Hippocampal formation (tissue), 2 donors: ENCODE measurements at regions not wholly inside any gene's neighbourhood (a gene's known extent, or its start where the extent isn't known, plus 50 kb on each side); places are given as distances from the start of the nearest gene placed in this dataset.

Source experiments
- DNase-seq, 2 donors: peaks; one replicate each; lab custom pipeline; 2025; lab: John Stamatoyannopoulos, UW

DNA sequence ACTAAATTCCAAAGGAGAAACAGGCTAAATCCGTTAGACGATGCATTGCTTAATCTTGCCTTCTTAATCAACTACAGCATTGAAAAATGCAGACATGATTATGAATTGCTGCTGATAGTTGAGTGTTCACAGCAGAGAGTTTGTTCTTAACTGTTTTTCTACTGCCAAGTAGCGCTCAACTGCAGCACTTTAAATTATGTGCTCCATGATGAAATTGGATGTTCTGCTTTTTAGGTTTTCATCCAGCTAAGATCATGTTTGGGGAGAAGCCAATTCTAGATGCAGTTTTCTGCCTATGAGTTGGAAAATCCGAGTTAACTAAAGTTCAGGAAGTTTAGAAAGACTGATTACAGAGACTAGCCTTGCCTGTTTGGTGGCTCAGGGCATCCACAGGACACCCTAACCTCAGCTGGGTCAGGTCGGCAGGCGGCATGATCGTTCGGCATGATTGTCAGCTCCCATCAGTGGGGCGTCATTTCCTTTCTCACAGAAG, 119.4 kb upstream of the PIEZO2 start:
- DNase-seq, result no peak

DNA sequence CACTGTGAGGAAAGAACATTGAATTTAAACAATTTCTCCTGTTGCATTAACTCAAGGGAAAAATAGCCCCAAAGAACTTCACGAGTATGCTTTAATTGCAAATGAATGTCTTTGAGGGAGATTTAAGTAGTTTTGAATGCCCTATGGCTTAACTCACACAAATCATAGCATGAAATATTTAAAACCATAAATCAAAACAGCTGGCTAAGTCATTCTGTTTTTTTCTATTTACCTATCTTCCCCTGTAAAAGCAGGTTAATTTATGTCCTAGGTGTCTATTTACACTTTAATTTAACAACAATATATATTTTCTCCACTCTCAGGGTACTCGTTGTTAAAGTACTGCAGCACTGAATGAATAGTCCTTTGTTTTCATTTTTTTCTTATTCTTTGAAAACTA, 118.8 kb upstream of the PIEZO2 start:
- DNase-seq, result no peak

DNA sequence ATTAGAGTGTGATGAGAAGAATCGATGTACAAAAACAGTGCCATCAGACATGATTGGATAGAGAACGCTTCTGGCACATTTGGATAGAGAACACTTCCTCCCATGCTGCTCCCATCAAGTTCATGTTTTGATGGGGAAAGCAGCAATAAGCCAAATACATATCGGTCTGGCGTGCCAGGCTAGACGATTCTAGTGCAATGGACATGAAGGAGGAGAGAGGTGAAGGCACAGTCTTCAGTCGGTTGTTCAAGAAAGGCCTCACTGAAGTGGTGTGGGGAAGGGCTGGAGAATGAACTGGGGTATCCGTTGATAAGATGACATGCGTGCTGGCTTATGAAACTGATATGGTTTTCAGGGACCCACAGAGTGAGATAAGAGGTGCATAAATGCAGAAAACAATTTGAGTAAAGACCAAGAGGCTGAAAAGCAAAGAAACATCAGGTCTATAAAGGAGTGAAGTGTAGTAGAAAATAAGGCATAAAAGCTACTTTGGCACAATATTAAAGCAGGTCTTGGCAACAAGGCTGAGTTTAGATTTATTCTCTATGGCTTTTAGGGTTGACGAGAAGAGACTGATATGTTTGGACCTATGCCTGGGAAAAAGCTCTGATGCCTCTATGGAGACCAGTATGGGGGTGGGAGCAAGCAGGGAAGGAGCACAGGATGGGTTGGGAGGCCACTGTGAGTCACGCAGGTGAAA, 117.6 kb upstream of the PIEZO2 start:
- no peak for DNase-seq

DNA sequence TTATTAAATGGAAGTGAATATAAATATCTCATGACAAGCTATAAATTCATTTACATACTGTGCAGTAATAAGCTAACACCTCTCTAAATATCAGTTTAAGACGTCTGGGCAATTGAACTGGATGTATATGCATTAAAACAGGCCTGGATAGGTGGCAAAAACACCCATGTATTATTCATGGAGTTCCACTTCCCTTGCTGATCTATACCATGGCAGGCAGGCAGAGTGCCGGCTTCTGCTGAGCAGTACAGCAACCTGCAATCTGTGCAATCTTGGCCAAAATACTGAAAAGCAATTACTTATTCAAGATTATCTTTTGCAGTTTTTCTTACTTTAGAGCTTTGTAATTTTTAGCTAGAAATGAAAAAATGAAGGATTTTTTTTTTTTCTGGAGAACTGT, 112.1 kb upstream of the PIEZO2 start:
- no peak for DNase-seq

GRCh38 chr18:11260961-11261461, 111.6 kb upstream of the PIEZO2 start:
- no peak for DNase-seq

DNA sequence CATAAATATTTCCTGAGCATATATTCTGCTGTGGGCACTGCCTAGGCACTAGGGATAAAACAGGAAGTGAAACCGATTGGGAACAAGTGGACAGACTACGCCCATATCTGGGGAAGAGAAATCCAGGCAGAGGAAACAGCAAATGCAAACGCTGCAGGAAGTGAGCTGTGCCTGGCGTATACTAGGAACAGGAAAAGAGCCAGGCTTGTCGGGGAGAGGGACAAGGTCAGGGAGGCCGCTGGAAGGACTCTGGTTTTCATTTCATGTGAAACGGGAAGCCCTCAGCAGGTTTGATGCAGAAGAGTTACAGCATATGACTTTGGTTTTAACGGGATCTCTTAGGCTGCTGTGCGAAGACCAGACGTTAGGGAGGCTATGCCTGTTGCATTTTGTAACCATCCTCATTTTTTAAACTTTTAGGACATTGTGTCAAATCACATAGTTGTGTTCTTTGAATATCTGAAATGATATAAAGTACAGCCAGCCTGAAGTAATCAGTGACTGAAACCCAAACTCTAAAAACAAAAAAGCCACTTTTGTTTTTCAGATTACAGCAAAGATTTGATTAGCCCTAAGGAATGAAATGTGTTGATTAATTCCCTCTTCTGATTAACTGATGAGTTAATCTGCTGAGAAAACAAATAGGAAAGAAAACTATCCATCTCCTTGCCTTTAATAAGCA, 110.2 kb upstream of the PIEZO2 start:
- DNase-seq, result no peak

- no peak for DNase-seq
Observed at GRCh38 chr18:11258039-11258610, 108.8 kb upstream of the PIEZO2 start.

GRCh38 chr18:11256251-11256650, 106.9 kb upstream of the PIEZO2 start:
- DNase-seq, result no peak

DNA sequence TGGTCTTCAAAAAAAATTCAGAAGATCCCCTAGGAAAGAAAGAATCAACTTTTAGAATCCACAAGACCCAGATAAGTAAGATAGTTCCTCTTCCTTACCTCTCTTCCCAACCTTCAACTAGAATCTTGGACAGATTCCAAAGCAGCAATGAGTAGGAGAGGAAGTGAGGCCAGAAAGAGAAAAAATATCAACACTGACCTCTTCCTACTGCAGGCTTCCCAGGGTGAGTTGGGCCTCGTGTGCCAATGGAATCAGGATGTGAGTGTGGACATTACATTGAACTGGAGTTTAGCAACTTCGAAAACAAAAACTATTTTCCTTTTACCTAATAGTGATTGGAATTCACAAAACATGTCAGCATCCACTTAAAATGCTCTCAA, 102.5 kb upstream of the PIEZO2 start:
- no peak for DNase-seq

- DNase-seq, result no peak
Observed at GRCh38 chr18:11251229-11251890, 102.0 kb upstream of the PIEZO2 start.

DNA sequence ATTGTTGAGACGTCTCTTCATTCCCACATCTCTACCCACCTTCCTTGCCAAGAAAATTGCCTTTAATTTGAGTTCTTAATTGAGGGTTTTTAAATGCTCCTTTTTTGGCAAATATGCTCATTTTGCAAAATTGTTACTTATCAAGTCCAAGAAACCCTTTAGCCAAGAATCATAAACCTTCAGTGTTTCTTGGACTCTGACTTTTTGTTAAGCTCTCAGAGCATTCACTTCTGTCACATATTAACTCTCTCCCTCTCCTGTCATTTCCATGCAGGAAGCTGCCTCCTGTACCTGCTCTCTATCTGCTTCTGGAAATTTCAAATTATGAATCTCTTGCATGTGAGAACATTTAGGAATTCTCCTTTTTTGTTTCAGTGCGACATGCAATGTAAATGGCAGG, 100.0 kb upstream of the PIEZO2 start:
- DNase-seq, result no peak

DNA sequence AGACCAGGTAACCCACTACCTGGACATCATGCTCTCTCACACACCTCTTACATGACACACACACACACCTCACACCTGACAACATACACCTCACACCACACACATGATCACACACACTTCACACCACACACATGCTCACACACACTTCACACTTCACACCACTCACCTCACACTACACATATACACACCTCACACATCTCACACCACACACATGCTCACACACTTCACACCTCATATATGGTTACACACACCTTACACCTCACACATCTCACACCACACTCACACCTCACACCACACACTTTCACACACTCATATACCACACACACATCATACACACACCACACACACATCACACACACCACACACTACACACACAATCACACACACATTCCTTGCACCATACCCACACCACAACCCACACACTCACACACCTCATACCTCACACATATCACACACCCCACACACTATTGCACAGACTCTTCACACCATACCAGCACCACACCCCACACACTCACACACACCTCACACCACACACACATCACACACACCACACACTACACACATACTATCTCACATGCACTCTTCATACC, 98.1 kb upstream of the PIEZO2 start:
- DNase-seq, result no peak

GRCh38 chr18:11246495-11247300, 97.3 kb upstream of the PIEZO2 start:
- no peak for DNase-seq

- no peak for DNase-seq
Observed at GRCh38 chr18:11245879-11246278, 96.5 kb upstream of the PIEZO2 start.

- DNase-seq, result no peak
Observed at GRCh38 chr18:11237484-11237883, 88.1 kb upstream of the PIEZO2 start.

- no peak for DNase-seq
Observed at GRCh38 chr18:11237066-11237465, 87.7 kb upstream of the PIEZO2 start.

DNA sequence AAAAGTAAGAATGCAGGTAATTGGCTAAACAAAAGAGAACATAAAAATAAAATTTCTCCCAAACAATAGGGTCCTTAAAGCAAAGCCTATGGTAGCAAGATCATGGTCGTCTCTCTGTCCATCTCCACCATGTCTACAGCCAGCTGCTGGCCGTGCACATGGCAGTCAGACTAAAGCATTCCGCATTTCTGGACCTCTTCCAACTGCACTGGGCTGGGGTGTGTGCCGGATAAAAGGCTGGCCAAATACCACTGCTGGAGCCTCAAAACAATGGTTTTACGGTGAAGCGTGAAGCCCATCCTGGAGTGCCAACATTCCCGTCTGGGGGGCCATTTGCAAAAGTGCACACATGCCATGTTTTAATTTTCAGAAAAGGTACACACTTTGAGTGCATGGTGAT, 74.8 kb upstream of the PIEZO2 start:
- DNase-seq, result no peak

DNA sequence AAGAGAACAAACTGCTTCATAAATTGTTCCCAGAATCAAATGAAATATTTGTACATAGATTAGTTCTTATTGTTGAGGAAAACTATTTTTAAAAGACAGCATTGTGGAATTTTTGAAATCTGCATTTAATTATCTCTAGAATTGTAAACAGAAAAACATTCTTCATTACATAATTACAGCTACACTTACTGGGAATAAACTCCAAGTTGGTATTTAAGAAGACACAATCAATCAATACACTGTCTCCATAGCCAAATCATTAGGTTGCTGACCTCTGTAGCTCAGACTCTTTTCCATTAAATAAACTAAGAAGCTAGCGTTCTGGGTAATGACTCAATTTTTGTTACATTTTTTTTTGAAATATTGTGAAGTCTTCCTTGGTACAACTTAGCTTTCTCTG, 70.2 kb upstream of the PIEZO2 start:
- no peak for DNase-seq

GRCh38 chr18:11215216-11215615, 65.8 kb upstream of the PIEZO2 start:
- peak in 1 of 2 donors; percentile 2 for DNase-seq

- no peak for DNase-seq
Observed at GRCh38 chr18:11204020-11204419, 54.7 kb upstream of the PIEZO2 start.

- DNase-seq, result no peak
Observed at GRCh38 chr18:11199477-11199876, 50.1 kb upstream of the PIEZO2 start.
